ENCODE measurements at regions not wholly inside any gene's neighbourhood (a gene's known extent, or its start where the extent isn't known, plus 50 kb on each side); places are given as distances from the start of the nearest gene placed in this dataset.

GRCh38 chr3:117160176-117160575, 450.6 kb downstream of the TUSC7 start:
- Histone ChIP-seq H3K36me3 (no peaks in the 10 kb centered on the region), H3K27me3 (no peaks in the 10 kb centered on the region), H3K9me3 (no peaks in the 10 kb centered on the region), H3K27ac (no peak overlapping the region), H3K4me3 (no peak overlapping the region), H3K4me1 (no peaks in the 10 kb centered on the region)
- in situ Hi-C loops (cut with MboI; ENCODE audit: low pct_ligation_motif_present in 1 of 4, low pct_unique_long_range_greater_than_20kb in 1 of 4, low sequenced_read_pairs in 3 of 4) (no loop called here), intact Hi-C loops (cut with DNase I; ENCODE audit: low total_unique reads) (no loop called here)
- TF ChIP-seq POLR2AphosphoS5 (IDR thresholded peaks at IDR 0.05) = no peak
- no peak for TF ChIP-seq POLR2A (IDR thresholded peaks at IDR 0.05)
- TF ChIP-seq EP300 (IDR thresholded peaks at IDR 0.05; ENCODE audit: low read depth) = no peak
- TF ChIP-seq CTCF (IDR thresholded peaks at IDR 0.05) = no peak
- no peak for DNase-seq
- 70 to 73% methylated on average over 3 of the region's 3 CpGs for WGBS, 2 donors (ENCODE audit: low coverage in 1 of 2)

GRCh38 chr3:117161816-117162215, 452.2 kb downstream of the TUSC7 start:
- WGBS, 2 donors (ENCODE audit: low coverage in 1 of 2) = 50 to 97% methylated on average over 1 of the region's 1 CpG
- Histone ChIP-seq H3K27ac (no peak overlapping the region), H3K9me3 (no peaks in the 10 kb centered on the region), H3K36me3 (no peaks in the 10 kb centered on the region), H3K4me3 (no peak overlapping the region), H3K4me1 (no peaks in the 10 kb centered on the region), H3K27me3 (no peaks in the 10 kb centered on the region)
- intact Hi-C loops (cut with DNase I; ENCODE audit: low total_unique reads) (no loop called here), in situ Hi-C loops (cut with MboI; ENCODE audit: low pct_ligation_motif_present in 1 of 4, low pct_unique_long_range_greater_than_20kb in 1 of 4, low sequenced_read_pairs in 3 of 4) (no loop called here)
- TF ChIP-seq EP300 (IDR thresholded peaks at IDR 0.05; ENCODE audit: low read depth) (no peak), CTCF (IDR thresholded peaks at IDR 0.05) (no peak), POLR2AphosphoS5 (IDR thresholded peaks at IDR 0.05) (no peak), POLR2A (IDR thresholded peaks at IDR 0.05) (no peak)
- DNase-seq = no peak

- intact Hi-C loops (cut with DNase I; ENCODE audit: low total_unique reads) = no loop called here
- in situ Hi-C loops (cut with MboI; ENCODE audit: low pct_ligation_motif_present in 1 of 4, low pct_unique_long_range_greater_than_20kb in 1 of 4, low sequenced_read_pairs in 3 of 4) = no loop called here
- Histone ChIP-seq H3K9me3 (no peaks in the 10 kb centered on the region), H3K27me3 (no peaks in the 10 kb centered on the region), H3K27ac (no peak overlapping the region), H3K4me1 (no peaks in the 10 kb centered on the region), H3K4me3 (no peak overlapping the region), H3K36me3 (no peaks in the 10 kb centered on the region)
- no peak for DNase-seq
- TF ChIP-seq POLR2A (IDR thresholded peaks at IDR 0.05) (no peak), EP300 (IDR thresholded peaks at IDR 0.05; ENCODE audit: low read depth) (no peak), POLR2AphosphoS5 (IDR thresholded peaks at IDR 0.05) (no peak), CTCF (IDR thresholded peaks at IDR 0.05) (no peak)
- 71 to 87% methylated on average over 2 of the region's 2 CpGs for WGBS, 2 donors (ENCODE audit: low coverage in 1 of 2)
Observed at GRCh38 chr3:117165176-117165575, 455.6 kb downstream of the TUSC7 start.

GRCh38 chr3:117165601-117166051, 456.0 kb downstream of the TUSC7 start:
- intact Hi-C loops (cut with DNase I; ENCODE audit: low total_unique reads) (no loop called here), in situ Hi-C loops (cut with MboI; ENCODE audit: low pct_ligation_motif_present in 1 of 4, low pct_unique_long_range_greater_than_20kb in 1 of 4, low sequenced_read_pairs in 3 of 4) (no loop called here)
- H3K4me3 ChIP-seq = no peak overlapping the region
- no peaks in the 10 kb centered on the region for H3K27me3 ChIP-seq
- DNase-seq = no peak
- H3K27ac ChIP-seq = no peak overlapping the region
- H3K4me1 ChIP-seq = no peaks in the 10 kb centered on the region
- TF ChIP-seq POLR2AphosphoS5 (IDR thresholded peaks at IDR 0.05) (no peak), CTCF (IDR thresholded peaks at IDR 0.05) (no peak), POLR2A (IDR thresholded peaks at IDR 0.05) (no peak), EP300 (IDR thresholded peaks at IDR 0.05; ENCODE audit: low read depth) (no peak)
- no peaks in the 10 kb centered on the region for H3K36me3 ChIP-seq
- no peaks in the 10 kb centered on the region for H3K9me3 ChIP-seq
- 73 to 84% methylated on average over 2 to 5 of the region's 5 CpGs for WGBS, 2 donors (ENCODE audit: low coverage in 1 of 2)

Data from transverse colon (tissue), 4 donors.